ENCODE measurements at regions not wholly inside any gene's neighbourhood (a gene's known extent, or its start where the extent isn't known, plus 50 kb on each side); places are given as distances from the start of the nearest gene placed in this dataset.
A peak's percentile ranks its signal among the peaks of the same experiment; 100 is the strongest.

GRCh38 chrX:44088510-44089144, 115.4 kb upstream of the NDP start:
- H3K27ac Mint-ChIP-seq, result no peak overlapping the region
- 83% methylated on average over 1 of the region's 6 CpGs for WGBS (ENCODE audit: insufficient coverage)
- H3K36me3 ChIP-seq (ENCODE audit: control insufficient read depth, insufficient read depth, low read length), result no peaks in the 10 kb centered on the region
- H3K27me3 Mint-ChIP-seq (ENCODE audit: low read depth in 2 of 2), result peaks cover 0 to 22% of the 10 kb centered on the region in 2 donors
- no peak overlapping the region for H3K4me3 ChIP-seq (ENCODE audit: low read length)
- H3K27ac ChIP-seq (ENCODE audit: low read length), result no peak overlapping the region
- H3K9me3 ChIP-seq (ENCODE audit: control insufficient read depth, insufficient read depth, low read length), result no peaks in the 10 kb centered on the region
- no peaks in the 10 kb centered on the region for H3K4me1 Mint-ChIP-seq
- H3K4me3 Mint-ChIP-seq, result no peak overlapping the region
- TF ChIP-seq, protein P1, sequence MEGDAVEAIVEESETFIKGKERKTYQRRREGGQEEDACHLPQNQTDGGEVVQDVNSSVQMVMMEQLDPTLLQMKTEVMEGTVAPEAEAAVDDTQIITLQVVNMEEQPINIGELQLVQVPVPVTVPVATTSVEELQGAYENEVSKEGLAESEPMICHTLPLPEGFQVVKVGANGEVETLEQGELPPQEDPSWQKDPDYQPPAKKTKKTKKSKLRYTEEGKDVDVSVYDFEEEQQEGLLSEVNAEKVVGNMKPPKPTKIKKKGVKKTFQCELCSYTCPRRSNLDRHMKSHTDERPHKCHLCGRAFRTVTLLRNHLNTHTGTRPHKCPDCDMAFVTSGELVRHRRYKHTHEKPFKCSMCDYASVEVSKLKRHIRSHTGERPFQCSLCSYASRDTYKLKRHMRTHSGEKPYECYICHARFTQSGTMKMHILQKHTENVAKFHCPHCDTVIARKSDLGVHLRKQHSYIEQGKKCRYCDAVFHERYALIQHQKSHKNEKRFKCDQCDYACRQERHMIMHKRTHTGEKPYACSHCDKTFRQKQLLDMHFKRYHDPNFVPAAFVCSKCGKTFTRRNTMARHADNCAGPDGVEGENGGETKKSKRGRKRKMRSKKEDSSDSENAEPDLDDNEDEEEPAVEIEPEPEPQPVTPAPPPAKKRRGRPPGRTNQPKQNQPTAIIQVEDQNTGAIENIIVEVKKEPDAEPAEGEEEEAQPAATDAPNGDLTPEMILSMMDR (IDR thresholded peaks at IDR 0.05), result no peak
- H3K4me1 ChIP-seq (ENCODE audit: control insufficient read depth, insufficient read depth, low read length), result no peaks in the 10 kb centered on the region
- no peaks in the 10 kb centered on the region for H3K9me3 Mint-ChIP-seq
- no peak for ATAC-seq
- intact Hi-C loops (cut with micrococcal nuclease), result no loop called here
- no peaks in the 10 kb centered on the region for H3K27me3 ChIP-seq (ENCODE audit: control insufficient read depth, insufficient read depth, low read length)
- no peak for DNase-seq
- H3K36me3 Mint-ChIP-seq, result no peaks in the 10 kb centered on the region

- no peaks in the 10 kb centered on the region for H3K36me3 Mint-ChIP-seq
- WGBS (ENCODE audit: insufficient coverage), result 71% methylated on average over 1 of the region's 1 CpG
- no peaks in the 10 kb centered on the region for H3K9me3 Mint-ChIP-seq
- DNase-seq (no peak), ATAC-seq (no peak)
- TF ChIP-seq, protein P1 (IDR thresholded peaks at IDR 0.05), result no peak
- intact Hi-C loops (cut with micrococcal nuclease), result no loop called here
- no peaks in the 10 kb centered on the region for H3K27me3 ChIP-seq (ENCODE audit: control insufficient read depth, insufficient read depth, low read length)
- no peaks in the 10 kb centered on the region for H3K4me1 ChIP-seq (ENCODE audit: control insufficient read depth, insufficient read depth, low read length)
- no peak overlapping the region for H3K4me3 ChIP-seq (ENCODE audit: low read length)
- peaks cover 2 to 23% of the 10 kb centered on the region in 2 donors for H3K27me3 Mint-ChIP-seq (ENCODE audit: low read depth in 2 of 2)
- no peaks in the 10 kb centered on the region for H3K9me3 ChIP-seq (ENCODE audit: control insufficient read depth, insufficient read depth, low read length)
- H3K27ac ChIP-seq (ENCODE audit: low read length), result no peak overlapping the region
- no peak overlapping the region for H3K4me3 Mint-ChIP-seq
- H3K36me3 ChIP-seq (ENCODE audit: control insufficient read depth, insufficient read depth, low read length), result no peaks in the 10 kb centered on the region
- H3K4me1 Mint-ChIP-seq, result no peaks in the 10 kb centered on the region
- no peak overlapping the region for H3K27ac Mint-ChIP-seq
Observed at GRCh38 chrX:44085209-44085608, 112.0 kb upstream of the NDP start.

DNA sequence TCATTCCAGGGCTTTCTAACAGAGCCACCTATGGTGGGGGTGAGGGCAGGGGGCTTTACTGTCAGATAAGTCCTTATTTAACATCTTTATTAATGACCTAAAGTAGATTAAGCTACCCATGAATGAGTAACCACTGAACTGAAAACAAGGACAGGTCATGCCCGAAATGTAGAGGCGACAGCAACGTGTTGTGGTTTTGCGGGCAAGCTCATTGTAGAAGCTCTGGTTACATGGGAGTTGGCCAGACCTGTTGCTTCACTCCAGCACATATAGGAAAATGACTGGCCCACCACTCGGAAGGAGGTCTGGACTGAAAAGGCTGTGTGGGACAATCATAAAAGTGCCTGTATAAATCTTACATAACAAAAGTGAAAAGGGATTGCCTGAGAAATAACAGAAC, 109.6 kb upstream of the NDP start:
- TF ChIP-seq, protein P1 (IDR thresholded peaks at IDR 0.05), result no peak
- 85% methylated on average over 4 of the region's 5 CpGs for WGBS (ENCODE audit: insufficient coverage)
- DNase-seq (no peak), ATAC-seq (no peak)
- no peak overlapping the region for H3K4me3 ChIP-seq (ENCODE audit: low read length)
- H3K9me3 Mint-ChIP-seq, result no peaks in the 10 kb centered on the region
- intact Hi-C loops (cut with micrococcal nuclease), result no loop called here
- H3K9me3 ChIP-seq (ENCODE audit: control insufficient read depth, insufficient read depth, low read length), result no peaks in the 10 kb centered on the region
- no peak overlapping the region for H3K27ac ChIP-seq (ENCODE audit: low read length)
- no peaks in the 10 kb centered on the region for H3K36me3 Mint-ChIP-seq
- no peaks in the 10 kb centered on the region for H3K36me3 ChIP-seq (ENCODE audit: control insufficient read depth, insufficient read depth, low read length)
- no peaks in the 10 kb centered on the region for H3K4me1 ChIP-seq (ENCODE audit: control insufficient read depth, insufficient read depth, low read length)
- H3K27ac Mint-ChIP-seq, result no peak overlapping the region
- no peaks in the 10 kb centered on the region for H3K4me1 Mint-ChIP-seq
- peaks cover 2 to 23% of the 10 kb centered on the region in 2 donors for H3K27me3 Mint-ChIP-seq (ENCODE audit: low read depth in 2 of 2)
- no peaks in the 10 kb centered on the region for H3K27me3 ChIP-seq (ENCODE audit: control insufficient read depth, insufficient read depth, low read length)
- H3K4me3 Mint-ChIP-seq, result no peak overlapping the region

DNA sequence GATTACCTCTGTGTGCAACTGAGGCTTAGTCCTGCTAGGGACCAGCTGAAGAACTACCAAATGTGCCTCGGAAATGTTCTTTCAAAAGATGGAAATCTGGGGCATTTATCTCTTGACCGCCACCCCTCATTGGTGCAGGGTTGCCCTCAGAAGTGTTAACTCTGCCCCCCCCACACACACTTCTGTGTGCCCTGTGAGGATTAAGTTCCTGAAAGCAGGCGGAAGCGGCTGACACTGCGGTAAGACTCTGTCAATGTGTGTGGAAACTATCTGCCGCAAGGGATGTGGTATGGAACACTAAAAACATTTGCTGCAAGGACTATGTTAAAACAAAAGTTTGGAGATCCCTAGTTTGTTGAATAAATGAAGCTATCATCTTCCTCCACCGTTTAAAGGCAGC, 106.9 kb upstream of the NDP start:
- Mint-ChIP-seq H3K4me1 (peaks cover 4 to 13% of the 10 kb centered on the region in 2 donors), H3K36me3 (no peaks in the 10 kb centered on the region), H3K9me3 (no peaks in the 10 kb centered on the region), H3K27me3 (ENCODE audit: low read depth in 2 of 2) (peaks cover 5 to 25% of the 10 kb centered on the region in 2 donors), H3K4me3 (no peak overlapping the region), H3K27ac (no peak overlapping the region)
- peak in 1 of 2 donors; percentile 1 for DNase-seq
- no peak overlapping the region for H3K4me3 ChIP-seq (ENCODE audit: low read length)
- WGBS (ENCODE audit: insufficient coverage), result 94% methylated on average over 7 of the region's 7 CpGs
- TF ChIP-seq, protein P1 (IDR thresholded peaks at IDR 0.05), result no peak
- ATAC-seq, result peak in 1 of 3 donors; percentile 52
- no peak overlapping the region for H3K27ac ChIP-seq (ENCODE audit: low read length)
- intact Hi-C loops (cut with micrococcal nuclease), result no loop called here
- H3K9me3 ChIP-seq (ENCODE audit: control insufficient read depth, insufficient read depth, low read length), result no peaks in the 10 kb centered on the region
- H3K4me1 ChIP-seq (ENCODE audit: control insufficient read depth, insufficient read depth, low read length), result no peaks in the 10 kb centered on the region
- no peaks in the 10 kb centered on the region for H3K36me3 ChIP-seq (ENCODE audit: control insufficient read depth, insufficient read depth, low read length)
- no peaks in the 10 kb centered on the region for H3K27me3 ChIP-seq (ENCODE audit: control insufficient read depth, insufficient read depth, low read length)

Data from natural killer cell (primary cell).